ENCODE measurements at regions not wholly inside any gene's neighbourhood (a gene's known extent, or its start where the extent isn't known, plus 50 kb on each side); places are given as distances from the start of the nearest gene placed in this dataset.

DNA sequence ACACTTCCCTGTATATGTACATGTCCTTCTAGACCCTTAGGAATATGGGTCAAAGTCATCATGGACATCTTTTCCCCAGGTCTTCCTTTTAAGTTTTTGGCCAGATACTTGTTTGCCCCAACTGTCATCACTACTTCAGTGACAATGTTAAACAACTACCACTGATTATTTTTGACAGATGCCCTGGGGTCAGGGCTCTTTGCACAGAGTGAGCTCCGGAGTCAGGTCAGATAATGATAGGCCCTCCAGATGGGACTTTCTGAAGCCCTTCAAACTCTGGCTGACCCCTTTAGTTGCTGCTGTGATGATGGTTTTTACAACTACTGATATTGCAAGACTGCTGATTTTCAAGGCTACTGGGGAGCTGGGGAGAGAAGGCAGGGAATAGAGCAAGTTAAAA lies 449.4 kb upstream of the HS6ST1 start:
- DNase-seq (ENCODE audit: low read depth): no peak
- TF ChIP-seq, protein P1, sequence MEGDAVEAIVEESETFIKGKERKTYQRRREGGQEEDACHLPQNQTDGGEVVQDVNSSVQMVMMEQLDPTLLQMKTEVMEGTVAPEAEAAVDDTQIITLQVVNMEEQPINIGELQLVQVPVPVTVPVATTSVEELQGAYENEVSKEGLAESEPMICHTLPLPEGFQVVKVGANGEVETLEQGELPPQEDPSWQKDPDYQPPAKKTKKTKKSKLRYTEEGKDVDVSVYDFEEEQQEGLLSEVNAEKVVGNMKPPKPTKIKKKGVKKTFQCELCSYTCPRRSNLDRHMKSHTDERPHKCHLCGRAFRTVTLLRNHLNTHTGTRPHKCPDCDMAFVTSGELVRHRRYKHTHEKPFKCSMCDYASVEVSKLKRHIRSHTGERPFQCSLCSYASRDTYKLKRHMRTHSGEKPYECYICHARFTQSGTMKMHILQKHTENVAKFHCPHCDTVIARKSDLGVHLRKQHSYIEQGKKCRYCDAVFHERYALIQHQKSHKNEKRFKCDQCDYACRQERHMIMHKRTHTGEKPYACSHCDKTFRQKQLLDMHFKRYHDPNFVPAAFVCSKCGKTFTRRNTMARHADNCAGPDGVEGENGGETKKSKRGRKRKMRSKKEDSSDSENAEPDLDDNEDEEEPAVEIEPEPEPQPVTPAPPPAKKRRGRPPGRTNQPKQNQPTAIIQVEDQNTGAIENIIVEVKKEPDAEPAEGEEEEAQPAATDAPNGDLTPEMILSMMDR (conservative IDR thresholded peaks at IDR 0.05; ENCODE audit: low read length): no peak
- no peak overlapping the region for H3K4me3 ChIP-seq (ENCODE audit: low read length)

DNA sequence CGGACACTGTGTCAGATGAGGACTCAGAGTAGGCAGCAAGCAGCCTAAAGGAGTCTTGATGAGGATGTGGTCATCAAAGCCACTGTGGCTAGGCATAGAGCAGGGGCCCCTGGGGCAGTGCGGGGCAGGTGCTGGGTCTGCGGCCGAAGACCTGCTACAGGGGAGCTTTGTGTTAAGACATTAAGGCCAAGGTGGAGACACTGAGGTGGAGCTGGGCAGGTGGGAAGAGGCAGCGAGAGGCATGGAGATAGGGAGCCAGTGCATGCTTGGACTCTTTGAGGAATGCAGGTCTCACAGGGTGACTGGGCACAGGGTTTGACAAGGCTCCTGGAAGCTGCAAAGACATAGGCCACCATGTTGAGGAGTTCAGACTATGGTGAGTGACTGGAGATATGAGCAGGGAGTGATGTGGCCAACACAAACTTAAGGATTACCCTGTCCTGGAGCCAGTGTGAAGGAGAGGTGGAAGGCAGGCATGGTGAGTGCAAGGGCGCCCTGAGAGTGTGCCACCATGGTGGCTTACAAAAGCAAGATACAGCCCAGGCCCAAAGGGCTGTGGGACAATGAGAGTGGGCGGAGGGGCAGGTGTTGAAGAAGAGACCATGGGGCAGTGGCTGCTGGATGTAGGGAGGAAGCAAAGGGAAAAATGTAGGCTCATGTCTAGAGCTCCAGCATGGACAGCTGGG lies 450.9 kb upstream of the HS6ST1 start:
- DNase-seq (ENCODE audit: low read depth): no peak
- TF ChIP-seq, protein P1 (conservative IDR thresholded peaks at IDR 0.05; ENCODE audit: low read length): no peak
- no peak overlapping the region for H3K4me3 ChIP-seq (ENCODE audit: low read length)

DNA sequence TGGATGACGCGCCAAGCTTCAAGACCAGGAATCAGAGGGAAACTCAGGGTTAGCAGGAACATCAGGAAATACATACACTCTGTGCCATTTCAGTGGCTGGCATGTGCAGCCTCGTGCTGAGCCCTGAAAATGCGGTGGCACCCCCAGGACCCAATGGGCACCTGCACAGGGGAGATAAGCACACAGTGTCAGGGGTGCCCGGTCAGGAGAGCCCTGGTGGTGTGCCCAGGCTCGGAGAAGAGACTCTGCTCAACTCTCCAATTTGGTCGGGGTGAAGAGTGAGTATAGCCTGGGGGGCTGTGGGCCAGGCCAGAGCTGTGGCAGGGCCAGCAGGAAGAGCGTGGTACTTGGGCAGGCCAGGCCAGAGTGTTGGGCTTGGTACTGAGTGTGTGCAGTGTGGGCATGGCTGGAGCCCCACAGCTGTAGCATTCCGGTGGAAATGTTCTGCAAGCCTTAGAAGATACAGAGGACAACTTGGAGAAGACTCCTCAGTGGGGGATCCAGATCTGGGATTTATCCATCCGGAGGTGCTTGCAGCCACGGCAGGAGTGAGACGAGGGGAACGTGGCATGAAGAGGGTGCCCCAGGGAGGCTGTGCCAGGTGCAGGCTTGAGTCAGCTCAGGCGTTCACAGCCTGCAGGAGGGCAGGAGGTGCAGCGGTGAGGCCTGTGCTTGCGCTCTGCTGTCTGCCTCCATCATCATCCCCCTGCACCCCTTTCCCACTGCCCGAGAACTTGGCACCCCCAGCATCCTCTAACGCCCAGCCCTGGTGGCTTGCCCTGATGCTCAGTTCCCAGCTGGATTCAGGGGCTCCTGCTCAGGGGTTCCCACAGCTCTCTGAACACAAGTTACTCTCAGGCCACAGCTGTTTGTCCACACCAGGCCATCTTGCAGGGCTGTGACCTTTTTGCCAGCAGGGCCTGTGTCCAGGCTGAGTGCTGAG lies 451.7 kb upstream of the HS6ST1 start:
- TF ChIP-seq, protein P1 (conservative IDR thresholded peaks at IDR 0.05; ENCODE audit: low read length): no peak
- no peak overlapping the region for H3K4me3 ChIP-seq (ENCODE audit: low read length)
- no peak for DNase-seq (ENCODE audit: low read depth)

DNA sequence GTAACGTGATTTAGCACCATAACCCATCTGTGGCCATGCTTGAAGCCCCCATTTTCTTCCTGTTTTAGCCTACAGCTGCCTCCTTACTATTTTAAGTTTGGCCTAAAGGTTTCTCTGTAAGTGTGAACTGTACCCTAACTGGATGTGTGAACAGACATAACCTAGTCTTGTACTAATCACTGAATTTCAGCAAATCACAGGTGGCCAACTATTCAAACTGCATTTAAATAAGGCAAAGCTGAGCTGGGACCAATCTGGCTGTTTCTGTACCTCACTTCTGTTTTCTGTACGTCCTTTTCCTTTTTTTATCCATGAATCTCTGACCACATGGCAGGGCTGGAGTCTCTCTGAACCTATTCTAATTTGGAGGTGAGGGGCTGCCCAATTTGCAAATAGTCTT lies 452.7 kb upstream of the HS6ST1 start:
- no peak for DNase-seq (ENCODE audit: low read depth)
- no peak overlapping the region for H3K4me3 ChIP-seq (ENCODE audit: low read length)
- TF ChIP-seq, protein P1 (conservative IDR thresholded peaks at IDR 0.05; ENCODE audit: low read length): no peak

DNA sequence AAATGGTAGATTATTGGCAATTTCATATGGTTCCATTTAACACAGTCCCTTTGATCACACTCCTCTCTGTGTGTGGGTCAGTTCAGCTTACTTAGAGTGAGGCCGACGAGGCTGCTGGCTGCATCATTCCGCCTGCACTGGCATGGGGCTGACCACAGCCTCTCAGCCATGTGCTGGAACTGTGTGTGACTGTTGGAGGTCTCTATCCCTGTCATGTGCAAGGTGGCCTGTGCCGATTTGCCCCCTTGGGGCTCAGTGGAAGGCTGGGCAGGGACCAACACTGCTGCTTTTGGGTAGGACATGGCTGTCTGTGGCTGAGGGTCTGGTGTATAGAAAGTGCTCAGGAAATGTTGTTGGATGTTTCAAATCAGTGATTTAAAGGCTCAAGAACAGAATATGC lies 454.0 kb upstream of the HS6ST1 start:
- no peak for DNase-seq (ENCODE audit: low read depth)
- TF ChIP-seq, protein P1 (conservative IDR thresholded peaks at IDR 0.05; ENCODE audit: low read length): no peak
- no peak overlapping the region for H3K4me3 ChIP-seq (ENCODE audit: low read length)

GRCh38 chr2:128773641-128774319 lies 455.1 kb upstream of the HS6ST1 start:
- TF ChIP-seq, protein P1 (conservative IDR thresholded peaks at IDR 0.05; ENCODE audit: low read length): no peak
- no peak overlapping the region for H3K4me3 ChIP-seq (ENCODE audit: low read length)
- no peak for DNase-seq (ENCODE audit: low read depth)

Data from AG10803 (cell line).